ENCODE measurements at regions not wholly inside any gene's neighbourhood (a gene's known extent, or its start where the extent isn't known, plus 50 kb on each side); places are given as distances from the start of the nearest gene placed in this dataset.

DNA sequence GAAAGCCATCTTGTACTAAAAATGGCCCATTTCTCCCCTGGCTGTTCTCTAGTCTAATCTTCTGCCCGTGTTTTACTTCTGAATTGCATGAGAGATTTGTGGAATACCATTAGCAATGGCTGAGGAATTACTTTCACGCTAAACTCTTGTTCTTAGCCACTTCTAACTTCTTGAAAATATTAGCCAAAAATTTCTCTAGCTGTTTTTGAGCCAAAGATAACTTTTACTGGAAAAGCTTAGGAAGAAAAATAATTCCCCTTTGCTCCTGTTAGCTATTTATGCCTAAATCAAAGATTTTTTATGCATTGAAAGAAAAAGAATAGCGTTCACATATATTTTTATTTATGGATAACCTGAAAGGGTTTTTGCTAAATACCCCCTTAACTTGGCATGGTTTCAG is 287.8 kb downstream of the MTRR start:
- TF ChIP-seq POLR2AphosphoS5 (IDR thresholded peaks at IDR 0.05) (no peak), CTCF (IDR thresholded peaks at IDR 0.05 in 8 of 11, conservative IDR thresholded peaks at IDR 0.05 in 3 of 11) (no peak)
